T-helper 17 cell (primary cell): ENCODE measurements at regions not wholly inside any gene's neighbourhood (a gene's known extent, or its start where the extent isn't known, plus 50 kb on each side); places are given as distances from the start of the nearest gene placed in this dataset.
"Not testable (repeated sequence)": the region's sequence is repeated elsewhere in the genome, so short reads cannot be mapped to it uniquely, and the experiment has no call there.

Source experiments
- ATAC-seq: fragments of 150-1000 bp; cut with Tn5 transposase; 2 replicates; pipeline ENCODE4 v1.10.0; 2021; ENCODE audit warnings: mild to moderate bottlenecking, moderate library complexity
- DNase-seq, 3 donors: peaks; one replicate each; pipeline versions ENCODE4 v3.0.0 to v3.0.0-alpha.2; 2020 to 2021
- H3K9me3 ChIP-seq: one replicate; pipeline ENCODE4 v1.7.0; 2013; ENCODE audit warnings: low read length, mild to moderate bottlenecking; ENCODE audit not compliant: control insufficient read depth, poor library complexity, severe bottlenecking
- H3K27ac Mint-ChIP-seq: one replicate; pipeline ENCODE4 v1.8.0; 2022; ENCODE audit warnings: mild to moderate bottlenecking, moderate library complexity, mixed read lengths
- H3K27me3 Mint-ChIP-seq: one replicate; pipeline ENCODE4 v1.8.0; 2022; ENCODE audit warnings: mixed read lengths
- H3K36me3 Mint-ChIP-seq: one replicate; pipeline ENCODE4 v1.8.0; 2022; ENCODE audit warnings: low read depth, mixed read lengths
- H3K4me1 Mint-ChIP-seq: one replicate; pipeline ENCODE4 v1.8.0; 2022; ENCODE audit warnings: mild to moderate bottlenecking, mixed read lengths
- H3K4me3 Mint-ChIP-seq: one replicate; pipeline ENCODE4 v1.8.0; 2022; ENCODE audit warnings: mild to moderate bottlenecking, moderate library complexity, mixed read lengths

DNA sequence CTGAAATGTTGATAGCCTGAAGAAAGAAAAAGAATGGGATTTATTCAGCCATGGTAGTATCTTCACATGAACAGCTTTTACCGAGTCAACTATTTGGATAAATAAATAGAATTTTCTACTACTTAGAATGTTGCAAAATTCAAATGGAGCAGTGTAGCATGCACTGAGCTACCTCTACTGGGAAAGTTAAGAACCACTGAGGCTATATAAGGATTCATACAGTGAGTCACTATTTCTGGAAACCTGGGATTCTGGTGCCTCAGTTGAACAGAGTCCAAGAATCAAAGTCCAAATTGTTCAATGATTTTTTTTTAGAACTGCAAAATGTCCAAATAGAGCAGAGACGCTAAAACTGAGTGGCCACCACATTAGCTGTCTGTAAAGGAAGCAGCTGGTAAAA, 286.5 kb downstream of the RPIA start:
- H3K27ac Mint-ChIP-seq, DNase-seq, ATAC-seq, H3K9me3 ChIP-seq, H3K4me1 Mint-ChIP-seq, H3K4me3 Mint-ChIP-seq, H3K36me3 Mint-ChIP-seq: not testable (repeated sequence)
- H3K27me3 Mint-ChIP-seq = peaks cover 15% of the 10 kb centered on the region

DNA sequence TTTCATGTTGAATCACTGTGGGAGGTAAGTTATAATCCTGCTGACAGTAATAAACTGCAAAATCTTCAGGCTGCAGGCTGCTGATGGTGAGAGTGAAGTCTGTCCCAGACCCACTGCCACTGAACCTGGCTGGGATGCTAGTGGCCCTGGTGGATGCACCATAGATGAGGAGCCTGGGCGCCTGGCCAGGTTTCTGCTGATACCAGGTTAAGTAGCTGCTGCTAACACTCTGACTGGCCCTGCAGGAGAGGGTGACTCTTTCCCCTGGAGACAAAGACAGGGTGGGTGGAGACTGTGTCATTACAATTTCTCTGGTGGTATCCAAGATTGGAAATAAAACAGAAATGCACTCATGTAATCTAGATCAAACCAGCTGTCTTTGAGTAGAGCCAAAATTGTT, 287.0 kb downstream of the RPIA start:
- H3K36me3 Mint-ChIP-seq, DNase-seq, H3K4me1 Mint-ChIP-seq, H3K9me3 ChIP-seq, ATAC-seq, H3K4me3 Mint-ChIP-seq, H3K27ac Mint-ChIP-seq: not testable (repeated sequence)
- peaks cover 15% of the 10 kb centered on the region for H3K27me3 Mint-ChIP-seq

- not testable (repeated sequence) for DNase-seq, H3K27ac Mint-ChIP-seq, H3K9me3 ChIP-seq, ATAC-seq, H3K4me3 Mint-ChIP-seq, H3K4me1 Mint-ChIP-seq, H3K36me3 Mint-ChIP-seq
- H3K27me3 Mint-ChIP-seq = peaks cover 17% of the 10 kb centered on the region
Measured at GRCh38 chr2:88984079-88984478, 292.6 kb downstream of the RPIA start.

- H3K27ac Mint-ChIP-seq, DNase-seq: not testable (repeated sequence)
- H3K27me3 Mint-ChIP-seq = peaks cover 12% of the 10 kb centered on the region
Measured at GRCh38 chr2:88986721-88987330, 295.4 kb downstream of the RPIA start.

GRCh38 chr2:88988617-88989016, 297.1 kb downstream of the RPIA start:
- ATAC-seq = not testable (repeated sequence)

More at GRCh38 chr2:88986721-88987330, 295.4 kb downstream of the RPIA start:
- ATAC-seq, H3K36me3 Mint-ChIP-seq, H3K9me3 ChIP-seq, H3K4me1 Mint-ChIP-seq, H3K4me3 Mint-ChIP-seq: not testable (repeated sequence)

DNA sequence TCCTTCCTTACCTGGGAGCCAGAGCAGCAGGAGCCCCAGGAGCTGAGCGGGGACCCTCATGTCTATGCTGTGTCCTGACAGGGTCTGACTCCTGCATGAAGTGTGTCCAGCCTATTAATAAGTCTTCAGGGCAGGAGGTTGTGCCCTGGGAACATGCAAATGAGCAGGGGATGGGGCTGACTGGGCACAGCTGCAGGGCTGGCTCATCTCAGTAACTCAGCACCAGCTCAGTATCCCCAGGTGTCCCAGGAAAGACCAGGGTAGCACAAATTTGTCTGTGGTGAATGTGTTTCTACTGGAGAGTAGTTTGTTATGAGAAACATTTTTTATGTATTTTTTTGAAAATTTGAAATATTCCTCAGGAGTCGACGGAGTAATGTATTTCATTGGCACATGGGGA, 301.3 kb downstream of the RPIA start:
- H3K36me3 Mint-ChIP-seq, DNase-seq, H3K4me1 Mint-ChIP-seq, ATAC-seq, H3K27ac Mint-ChIP-seq, H3K4me3 Mint-ChIP-seq, H3K9me3 ChIP-seq: not testable (repeated sequence)
- H3K27me3 Mint-ChIP-seq = peaks cover 34% of the 10 kb centered on the region

More at GRCh38 chr2:88988617-88989016, 297.1 kb downstream of the RPIA start:
- H3K36me3 Mint-ChIP-seq, H3K9me3 ChIP-seq, DNase-seq, H3K27ac Mint-ChIP-seq, H3K4me3 Mint-ChIP-seq, H3K4me1 Mint-ChIP-seq: not testable (repeated sequence)
- H3K27me3 Mint-ChIP-seq = peaks cover 21% of the 10 kb centered on the region

GRCh38 chr2:88994856-88995255, 303.4 kb downstream of the RPIA start:
- H3K27me3 Mint-ChIP-seq = peaks cover 46% of the 10 kb centered on the region
- DNase-seq, H3K4me1 Mint-ChIP-seq, H3K36me3 Mint-ChIP-seq, H3K9me3 ChIP-seq, ATAC-seq, H3K4me3 Mint-ChIP-seq, H3K27ac Mint-ChIP-seq: not testable (repeated sequence)

- DNase-seq, H3K4me1 Mint-ChIP-seq, ATAC-seq, H3K36me3 Mint-ChIP-seq, H3K27ac Mint-ChIP-seq, H3K4me3 Mint-ChIP-seq, H3K9me3 ChIP-seq: not testable (repeated sequence)
- H3K27me3 Mint-ChIP-seq = peaks cover 42% of the 10 kb centered on the region
Measured at GRCh38 chr2:88996588-88996987, 305.1 kb downstream of the RPIA start.

DNA sequence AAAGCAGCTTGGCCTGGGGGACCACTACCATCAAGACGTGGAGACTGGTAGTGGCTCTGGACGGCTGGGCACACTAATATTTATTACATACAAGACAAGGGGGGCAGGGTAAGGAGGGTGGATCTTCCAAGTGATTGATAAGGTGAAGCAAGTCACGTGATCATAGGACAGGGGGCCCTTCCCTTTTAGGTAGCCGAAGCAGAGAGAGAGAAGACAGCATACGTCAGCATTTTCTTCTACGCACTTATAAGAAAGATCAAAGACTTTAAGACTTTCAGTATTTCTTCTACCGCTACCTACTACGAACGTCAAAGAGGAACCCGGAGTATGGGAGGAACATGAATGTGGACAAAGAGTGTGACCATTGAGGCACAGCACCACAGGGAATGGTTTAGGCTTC, 307.9 kb downstream of the RPIA start:
- no peak for DNase-seq
- Mint-ChIP-seq H3K36me3 (no peaks in the 10 kb centered on the region), H3K4me1 (peaks cover 2% of the 10 kb centered on the region), H3K27ac (no peak overlapping the region), H3K4me3 (no peak overlapping the region), H3K27me3 (peaks cover 42% of the 10 kb centered on the region)
- no peak for ATAC-seq
- no peaks in the 10 kb centered on the region for H3K9me3 ChIP-seq

DNA sequence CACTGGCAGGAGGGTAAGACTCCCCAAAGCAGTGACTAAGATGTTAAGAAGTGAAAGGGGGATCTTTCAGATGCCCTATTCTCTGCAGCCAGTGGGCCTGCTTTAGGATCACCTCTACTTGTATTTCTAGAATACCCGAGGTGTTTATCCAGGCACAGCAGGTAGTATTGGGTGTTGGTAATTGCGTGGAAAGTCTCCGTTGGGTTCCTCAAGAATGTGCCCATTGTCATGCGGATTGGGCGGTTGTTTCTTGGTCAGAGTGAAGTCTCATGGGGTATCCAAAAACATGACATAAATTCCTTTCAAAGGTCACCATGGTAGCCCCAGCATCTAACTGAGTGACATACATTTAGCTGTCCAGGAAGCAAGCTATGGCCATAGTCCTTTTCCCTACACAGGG, 308.8 kb downstream of the RPIA start:
- no peak for DNase-seq
- no peak for ATAC-seq
- no peaks in the 10 kb centered on the region for H3K9me3 ChIP-seq
- Mint-ChIP-seq H3K36me3 (no peaks in the 10 kb centered on the region), H3K27me3 (peaks cover 43% of the 10 kb centered on the region), H3K27ac (no peak overlapping the region), H3K4me1 (peaks cover 2% of the 10 kb centered on the region), H3K4me3 (no peak overlapping the region)

GRCh38 chr2:89004238-89004637, 312.8 kb downstream of the RPIA start:
- H3K36me3 Mint-ChIP-seq, H3K4me1 Mint-ChIP-seq, DNase-seq, H3K4me3 Mint-ChIP-seq, ATAC-seq, H3K9me3 ChIP-seq, H3K27ac Mint-ChIP-seq: not testable (repeated sequence)
- peaks cover 17% of the 10 kb centered on the region for H3K27me3 Mint-ChIP-seq

GRCh38 chr2:89020566-89020965, 329.1 kb downstream of the RPIA start:
- not testable (repeated sequence) for H3K27me3 Mint-ChIP-seq, H3K9me3 ChIP-seq, ATAC-seq, H3K36me3 Mint-ChIP-seq, DNase-seq, H3K27ac Mint-ChIP-seq, H3K4me3 Mint-ChIP-seq, H3K4me1 Mint-ChIP-seq

DNA sequence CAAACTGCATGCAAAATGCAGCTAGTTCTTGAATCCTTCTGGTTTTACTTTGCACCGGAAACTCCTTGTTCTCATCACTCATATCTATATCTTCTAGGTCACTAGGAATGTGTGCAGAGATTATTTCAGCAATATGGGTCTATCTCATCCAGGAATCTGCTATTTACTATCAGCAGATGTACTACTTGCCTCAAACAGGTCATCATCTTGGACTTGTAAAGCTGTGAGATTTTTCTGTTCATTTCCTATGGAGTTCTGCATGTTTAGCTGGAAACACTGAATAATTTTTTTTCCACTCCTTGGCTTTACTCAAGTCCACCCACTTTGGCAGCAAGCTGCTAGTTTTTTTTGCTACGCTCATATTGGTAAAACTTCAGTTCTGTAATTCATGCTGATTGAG, 334.8 kb downstream of the RPIA start:
- H3K4me1 Mint-ChIP-seq, DNase-seq, ATAC-seq, H3K9me3 ChIP-seq, H3K27ac Mint-ChIP-seq, H3K36me3 Mint-ChIP-seq, H3K4me3 Mint-ChIP-seq: not testable (repeated sequence)
- peaks cover 24% of the 10 kb centered on the region for H3K27me3 Mint-ChIP-seq

DNA sequence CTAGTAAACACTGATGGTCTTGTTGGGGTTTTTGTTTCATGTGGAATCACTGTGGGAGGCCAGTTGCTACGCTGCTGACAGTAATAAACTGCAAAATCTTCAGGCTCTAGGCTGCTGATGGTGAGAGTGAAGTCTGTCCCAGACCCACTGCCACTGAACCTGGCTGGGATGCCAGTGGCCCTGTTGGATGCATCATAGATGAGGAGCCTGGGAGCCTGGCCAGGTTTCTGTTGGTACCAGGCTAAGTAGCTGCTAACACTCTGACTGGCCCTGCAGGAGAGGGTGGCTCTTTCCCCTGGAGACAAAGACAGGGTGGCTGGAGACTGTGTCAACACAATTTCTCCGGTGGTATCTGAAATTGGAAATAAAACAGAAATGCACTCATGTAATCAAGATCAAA, 335.6 kb downstream of the RPIA start:
- H3K27ac Mint-ChIP-seq, DNase-seq, H3K4me1 Mint-ChIP-seq, ATAC-seq, H3K36me3 Mint-ChIP-seq, H3K4me3 Mint-ChIP-seq, H3K9me3 ChIP-seq: not testable (repeated sequence)
- H3K27me3 Mint-ChIP-seq = peaks cover 24% of the 10 kb centered on the region
